Cardiac muscle cell (in vitro differentiated cells and primary cell): ENCODE measurements at regions not wholly inside any gene's neighbourhood (a gene's known extent, or its start where the extent isn't known, plus 50 kb on each side); places are given as distances from the start of the nearest gene placed in this dataset.
A peak's percentile ranks its signal among the peaks of the same experiment; 100 is the strongest.
"Not testable (repeated sequence)": the region's sequence is repeated elsewhere in the genome, so short reads cannot be mapped to it uniquely, and the experiment has no call there.

ENCODE experiments used
- DNase-seq, 2 donors: peaks; one replicate each; pipeline versions ENCODE4 v3.0.0 to v3.0.0-alpha.2; 2010 to 2017; ENCODE audit warnings: low read depth in 1 of 2, low spot score in 1 of 2
- H3K27ac ChIP-seq: fragments of 200-600 bp; sonication (generic); 2 replicates; pipeline ENCODE4 v1.5.1; 2016
- H3K27me3 ChIP-seq: fragments of 200-600 bp; sonication (generic); 2 replicates; pipeline ENCODE4 v1.6.0; 2016; ENCODE audit warnings: control low read depth
- H3K36me3 ChIP-seq: fragments of 200-600 bp; sonication (generic); 2 replicates; pipeline ENCODE4 v1.5.1; 2016; ENCODE audit warnings: control low read depth
- H3K4me1 ChIP-seq: fragments of 200-600 bp; sonication (generic); 2 replicates; pipeline ENCODE4 v1.8.1; 2017; ENCODE audit warnings: low read depth, mild to moderate bottlenecking, mixed run types
- H3K4me3 ChIP-seq: fragments of 200-600 bp; sonication (generic); 2 replicates; pipeline ENCODE4 v1.5.1; 2016; ENCODE audit warnings: mild to moderate bottlenecking
- H3K9me3 ChIP-seq: fragments of 200-600 bp; sonication (generic); 2 replicates; pipeline ENCODE4 v1.5.1; 2017; ENCODE audit warnings: low read depth, mild to moderate bottlenecking, control low read depth
- TF ChIP-seq, protein P1 (sequence below): IDR thresholded peaks from 2 replicates; pipeline ENCODE4 v1.5.1; 2012; ENCODE audit warnings: low read depth, mild to moderate bottlenecking, low read length

DNA sequence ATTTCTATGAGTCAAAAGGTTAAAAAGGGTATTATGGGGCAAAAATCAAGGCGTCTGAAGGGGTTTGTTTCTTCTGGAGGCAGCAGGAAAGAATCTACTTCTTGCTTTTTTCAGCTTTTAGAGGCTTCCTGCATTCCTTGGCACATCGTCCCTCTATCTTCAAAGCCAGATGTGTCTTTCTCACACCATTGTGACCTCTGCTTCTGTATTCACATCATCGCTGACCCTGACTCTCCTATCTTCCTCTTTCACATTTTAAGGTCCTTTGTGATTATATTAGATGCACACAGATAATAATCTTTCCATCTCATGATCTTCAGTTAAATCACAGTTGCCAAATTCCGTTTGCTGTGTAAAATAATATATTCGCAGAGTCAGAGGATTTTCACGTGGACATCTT is 112.7 kb downstream of the PPP4R3C start:
- no peak for DNase-seq

DNA sequence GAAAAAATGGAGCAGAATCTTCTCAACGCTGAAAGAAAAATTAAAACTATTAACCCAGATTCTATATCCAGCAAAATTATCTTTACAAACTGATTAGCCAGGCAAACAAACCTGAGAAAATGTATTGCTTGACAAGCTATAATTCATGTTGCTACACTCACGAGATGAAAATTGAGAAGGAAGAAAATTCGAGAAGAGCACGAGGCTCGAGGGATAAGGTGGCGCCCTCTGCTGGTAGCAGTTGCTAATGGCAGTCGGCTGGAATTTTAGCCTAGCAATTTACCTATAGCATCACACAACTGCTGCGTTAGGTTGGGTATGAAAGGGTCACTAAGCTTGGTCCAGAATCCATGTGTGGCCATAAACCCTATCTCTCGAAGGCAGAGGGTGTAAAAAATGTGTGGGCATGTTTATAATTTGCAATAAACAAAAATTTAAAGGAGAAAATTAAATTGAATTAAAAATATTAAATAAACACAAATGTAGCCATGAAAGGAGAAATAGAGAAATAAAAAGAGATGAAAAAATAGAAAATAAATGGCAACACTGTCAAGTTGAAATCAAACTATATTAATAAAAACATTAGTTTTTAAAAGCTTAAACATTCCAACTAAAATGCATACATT is 126.6 kb downstream of the PPP4R3C start:
- Histone ChIP-seq H3K27ac (no peak overlapping the region), H3K36me3 (no peaks in the 10 kb centered on the region), H3K4me3 (no peak overlapping the region), H3K9me3 (peaks cover 3% of the 10 kb centered on the region), H3K27me3 (no peaks in the 10 kb centered on the region), H3K4me1 (no peaks in the 10 kb centered on the region)
- TF ChIP-seq, protein P1, sequence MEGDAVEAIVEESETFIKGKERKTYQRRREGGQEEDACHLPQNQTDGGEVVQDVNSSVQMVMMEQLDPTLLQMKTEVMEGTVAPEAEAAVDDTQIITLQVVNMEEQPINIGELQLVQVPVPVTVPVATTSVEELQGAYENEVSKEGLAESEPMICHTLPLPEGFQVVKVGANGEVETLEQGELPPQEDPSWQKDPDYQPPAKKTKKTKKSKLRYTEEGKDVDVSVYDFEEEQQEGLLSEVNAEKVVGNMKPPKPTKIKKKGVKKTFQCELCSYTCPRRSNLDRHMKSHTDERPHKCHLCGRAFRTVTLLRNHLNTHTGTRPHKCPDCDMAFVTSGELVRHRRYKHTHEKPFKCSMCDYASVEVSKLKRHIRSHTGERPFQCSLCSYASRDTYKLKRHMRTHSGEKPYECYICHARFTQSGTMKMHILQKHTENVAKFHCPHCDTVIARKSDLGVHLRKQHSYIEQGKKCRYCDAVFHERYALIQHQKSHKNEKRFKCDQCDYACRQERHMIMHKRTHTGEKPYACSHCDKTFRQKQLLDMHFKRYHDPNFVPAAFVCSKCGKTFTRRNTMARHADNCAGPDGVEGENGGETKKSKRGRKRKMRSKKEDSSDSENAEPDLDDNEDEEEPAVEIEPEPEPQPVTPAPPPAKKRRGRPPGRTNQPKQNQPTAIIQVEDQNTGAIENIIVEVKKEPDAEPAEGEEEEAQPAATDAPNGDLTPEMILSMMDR = peak; percentile 68
- peak; percentile 19 to 47 for DNase-seq

More for the DNA sequence above, 112.7 kb downstream of the PPP4R3C start:
- TF ChIP-seq, protein P1 = no peak
- Histone ChIP-seq H3K36me3 (no peaks in the 10 kb centered on the region), H3K27me3 (no peaks in the 10 kb centered on the region), H3K4me1 (no peaks in the 10 kb centered on the region), H3K27ac (no peak overlapping the region), H3K9me3 (no peaks in the 10 kb centered on the region), H3K4me3 (no peak overlapping the region)

GRCh38 chrX:27321632-27322031 is 141.5 kb downstream of the PPP4R3C start:
- TF ChIP-seq, protein P1 = no peak
- no peak for DNase-seq
- Histone ChIP-seq H3K4me1 (no peaks in the 10 kb centered on the region), H3K27ac (no peak overlapping the region), H3K36me3 (no peaks in the 10 kb centered on the region), H3K9me3 (no peaks in the 10 kb centered on the region), H3K4me3 (no peak overlapping the region), H3K27me3 (no peaks in the 10 kb centered on the region)

DNA sequence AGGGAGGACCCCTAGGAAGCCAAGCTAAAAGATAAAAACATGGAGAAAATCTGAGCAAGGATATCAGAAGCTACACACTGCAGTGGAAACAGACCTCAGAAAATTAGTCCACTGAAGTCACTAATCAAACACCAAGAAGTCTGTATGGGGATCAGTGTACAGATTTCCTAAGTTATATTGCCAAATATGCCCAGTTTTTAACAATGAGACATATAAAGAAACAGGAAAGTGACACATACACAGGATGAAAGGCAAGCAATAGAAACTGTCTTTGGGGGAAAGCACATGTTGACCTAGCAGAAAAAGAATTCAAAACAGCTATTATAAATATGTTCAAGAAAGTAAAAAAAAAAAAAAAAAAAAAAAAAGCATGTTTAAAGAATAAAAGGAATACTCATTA is 153.7 kb downstream of the PPP4R3C start:
- TF ChIP-seq, protein P1 = no peak
- H3K4me3 ChIP-seq = no peak overlapping the region
- DNase-seq = no peak
- H3K9me3 ChIP-seq = no peaks in the 10 kb centered on the region
- no peaks in the 10 kb centered on the region for H3K27me3 ChIP-seq
- no peaks in the 10 kb centered on the region for H3K4me1 ChIP-seq
- H3K36me3 ChIP-seq = no peaks in the 10 kb centered on the region
- no peak overlapping the region for H3K27ac ChIP-seq

GRCh38 chrX:27307546-27307945 is 155.6 kb downstream of the PPP4R3C start:
- Histone ChIP-seq H3K4me1 (no peaks in the 10 kb centered on the region), H3K27ac (no peak overlapping the region), H3K9me3 (no peaks in the 10 kb centered on the region), H3K27me3 (no peaks in the 10 kb centered on the region), H3K4me3 (no peak overlapping the region), H3K36me3 (no peaks in the 10 kb centered on the region)
- TF ChIP-seq, protein P1 = no peak
- no peak for DNase-seq

GRCh38 chrX:27292552-27292951 is 170.6 kb downstream of the PPP4R3C start:
- not testable (repeated sequence) for H3K4me3 ChIP-seq, H3K4me1 ChIP-seq, DNase-seq, H3K27me3 ChIP-seq, H3K36me3 ChIP-seq, H3K9me3 ChIP-seq, H3K27ac ChIP-seq
